HUDEP-2 (cell line): ENCODE measurements at regions not wholly inside any gene's neighbourhood (a gene's known extent, or its start where the extent isn't known, plus 50 kb on each side); places are given as distances from the start of the nearest gene placed in this dataset.
"Not testable (repeated sequence)": the region's sequence is repeated elsewhere in the genome, so short reads cannot be mapped to it uniquely, and the experiment has no call there.

Experiments used
- DNase-seq, 76 experiments: peaks; one replicate each; lab custom pipeline; 2025; ENCODE audit not compliant: unreplicated experiment in 76 of 76; lab: John Stamatoyannopoulos, UW

- DNase-seq = no peak
Observed at GRCh38 chr12:31828071-31828470, 99.2 kb upstream of the AMN1 start.

- DNase-seq = no peak
Observed at GRCh38 chr12:31822761-31823160, 93.9 kb upstream of the AMN1 start.

GRCh38 chr12:31821484-31821883 lies 92.7 kb upstream of the AMN1 start:
- no peak for DNase-seq

- no peak for DNase-seq
Observed at GRCh38 chr12:31820832-31821231, 92.0 kb upstream of the AMN1 start.

GRCh38 chr12:31819427-31819826 lies 90.6 kb upstream of the AMN1 start:
- no peak for DNase-seq

- DNase-seq = no peak
Observed at GRCh38 chr12:31818623-31819268, 89.9 kb upstream of the AMN1 start.

- DNase-seq = no peak
Observed at GRCh38 chr12:31817120-31817519, 88.3 kb upstream of the AMN1 start.

- DNase-seq = no peak
Observed at GRCh38 chr12:31815096-31815495, 86.3 kb upstream of the AMN1 start.

- peak in 1 of 76 experiments; percentile 12 for DNase-seq
Observed at GRCh38 chr12:31813305-31813704, 84.5 kb upstream of the AMN1 start.

GRCh38 chr12:31807773-31808097 lies 78.9 kb upstream of the AMN1 start:
- no peak for DNase-seq

- DNase-seq = not testable (repeated sequence)
Observed at GRCh38 chr12:31807081-31807772, 78.4 kb upstream of the AMN1 start.

GRCh38 chr12:31805681-31806080 lies 76.9 kb upstream of the AMN1 start:
- DNase-seq = not testable (repeated sequence)

- DNase-seq = not testable (repeated sequence)
Observed at GRCh38 chr12:31804707-31805106, 75.9 kb upstream of the AMN1 start.

- no peak for DNase-seq
Observed at GRCh38 chr12:31804185-31804504, 75.3 kb upstream of the AMN1 start.

GRCh38 chr12:31803306-31804184 lies 74.7 kb upstream of the AMN1 start:
- DNase-seq = no peak

- DNase-seq = no peak
Observed at GRCh38 chr12:31801872-31802271, 73.1 kb upstream of the AMN1 start.

GRCh38 chr12:31797230-31797872 lies 68.5 kb upstream of the AMN1 start:
- DNase-seq = no peak

GRCh38 chr12:31796270-31796951 lies 67.6 kb upstream of the AMN1 start:
- no peak for DNase-seq

GRCh38 chr12:31794745-31795144 lies 65.9 kb upstream of the AMN1 start:
- DNase-seq = no peak

- DNase-seq = not testable (repeated sequence)
Observed at GRCh38 chr12:31791265-31791664, 62.4 kb upstream of the AMN1 start.

GRCh38 chr12:31790759-31791158 lies 61.9 kb upstream of the AMN1 start:
- DNase-seq = no peak
